PC-9 (cell line): ENCODE measurements at regions not wholly inside any gene's neighbourhood (a gene's known extent, or its start where the extent isn't known, plus 50 kb on each side); places are given as distances from the start of the nearest gene placed in this dataset.

Source experiments
- CTCF ChIP-seq: fragments of 200-600 bp; sonication (generic); conservative IDR thresholded peaks from 2 replicates; pipeline ENCODE4 v1.6.1; 2017; ENCODE audit warnings: mixed run types, antibody characterized with exemption, mild to moderate bottlenecking, moderate library complexity
- EZH2 ChIP-seq: fragments of 200-600 bp; sonication (generic); IDR thresholded peaks from 2 replicates; pipeline ENCODE4 v1.8.0; 2017; ENCODE audit warnings: antibody characterized with exemption, low read depth

GRCh38 chr1:212528501-212528900, 80.1 kb upstream of the ATF3 start:
- no peak for TF ChIP-seq CTCF
- TF ChIP-seq EZH2, result no peak
